HG03045 (cell line): ENCODE measurements at regions not wholly inside any gene's neighbourhood (a gene's known extent, or its start where the extent isn't known, plus 50 kb on each side); places are given as distances from the start of the nearest gene placed in this dataset.
"Not testable (repeated sequence)": the region's sequence is repeated elsewhere in the genome, so short reads cannot be mapped to it uniquely, and the experiment has no call there.

Experiments used
- ATAC-seq: cut with Tn5 transposase; IDR thresholded peaks from one replicate; pipeline ENCODE4 v1.9.1; 2021; ENCODE audit warnings: mild to moderate bottlenecking, moderate library complexity; ENCODE audit not compliant: unreplicated experiment

- ATAC-seq = no peak
Observed at GRCh38 chr2:176832086-176832485, 380.5 kb upstream of the HNRNPA3 start.

- ATAC-seq = no peak
Observed at GRCh38 chr2:176833671-176834070, 378.9 kb upstream of the HNRNPA3 start.

- ATAC-seq = no peak
Observed at GRCh38 chr2:176834226-176834625, 378.4 kb upstream of the HNRNPA3 start.

GRCh38 chr2:176843208-176843607 lies 369.4 kb upstream of the HNRNPA3 start:
- ATAC-seq = no peak

GRCh38 chr2:176844461-176844860 lies 368.1 kb upstream of the HNRNPA3 start:
- ATAC-seq = no peak

- no peak for ATAC-seq
Observed at GRCh38 chr2:176845718-176846117, 366.9 kb upstream of the HNRNPA3 start.

GRCh38 chr2:176847575-176847974 lies 365.0 kb upstream of the HNRNPA3 start:
- ATAC-seq = no peak

- no peak for ATAC-seq
Observed at GRCh38 chr2:176848844-176849243, 363.8 kb upstream of the HNRNPA3 start.

- ATAC-seq = no peak
Observed at GRCh38 chr2:176851200-176851888, 361.2 kb upstream of the HNRNPA3 start.

- no peak for ATAC-seq
Observed at GRCh38 chr2:176851889-176852483, 360.6 kb upstream of the HNRNPA3 start.

GRCh38 chr2:176852667-176853066 lies 359.9 kb upstream of the HNRNPA3 start:
- ATAC-seq = no peak

- no peak for ATAC-seq
Observed at GRCh38 chr2:176854062-176854461, 358.5 kb upstream of the HNRNPA3 start.

- ATAC-seq = no peak
Observed at GRCh38 chr2:176854878-176855277, 357.7 kb upstream of the HNRNPA3 start.

- ATAC-seq = no peak
Observed at GRCh38 chr2:176856683-176857082, 355.9 kb upstream of the HNRNPA3 start.

- ATAC-seq = no peak
Observed at GRCh38 chr2:176865336-176865735, 347.3 kb upstream of the HNRNPA3 start.

GRCh38 chr2:176872406-176872805 lies 340.2 kb upstream of the HNRNPA3 start:
- no peak for ATAC-seq

- ATAC-seq = no peak
Observed at GRCh38 chr2:176873403-176873802, 339.2 kb upstream of the HNRNPA3 start.

- no peak for ATAC-seq
Observed at GRCh38 chr2:176876493-176877103, 336.0 kb upstream of the HNRNPA3 start.

GRCh38 chr2:176879426-176879995 lies 333.1 kb upstream of the HNRNPA3 start:
- ATAC-seq = no peak

- ATAC-seq = not testable (repeated sequence)
Observed at GRCh38 chr2:176882045-176882444, 330.5 kb upstream of the HNRNPA3 start.

- no peak for ATAC-seq
Observed at GRCh38 chr2:176885001-176885643, 327.5 kb upstream of the HNRNPA3 start.
